ENCODE measurements at regions not wholly inside any gene's neighbourhood (a gene's known extent, or its start where the extent isn't known, plus 50 kb on each side); places are given as distances from the start of the nearest gene placed in this dataset.
A peak's percentile ranks its signal among the peaks of the same experiment; 100 is the strongest.
"Not testable (repeated sequence)": the region's sequence is repeated elsewhere in the genome, so short reads cannot be mapped to it uniquely, and the experiment has no call there.

DNA sequence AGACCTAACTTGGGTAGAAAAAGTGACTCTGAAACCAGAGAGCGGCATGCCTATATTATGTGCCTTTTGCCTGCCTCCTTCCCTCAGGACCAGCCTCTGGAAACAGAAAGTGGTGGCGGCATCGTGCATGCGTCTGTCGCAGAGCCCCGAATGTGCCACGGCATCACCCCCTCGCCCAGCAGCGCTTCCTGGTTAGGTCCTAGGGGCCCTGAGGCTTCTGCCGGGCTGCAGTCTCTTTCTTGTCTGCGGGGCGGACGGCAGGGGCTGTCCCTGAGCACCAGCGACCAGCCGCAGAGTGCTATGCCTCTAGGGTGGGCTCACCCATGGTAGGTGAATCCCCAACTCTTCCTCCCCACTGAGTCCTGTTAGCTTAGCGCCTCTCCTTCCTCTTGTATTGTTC, 68.7 kb downstream of the VSIG4 start:
- no peak for DNase-seq

DNA sequence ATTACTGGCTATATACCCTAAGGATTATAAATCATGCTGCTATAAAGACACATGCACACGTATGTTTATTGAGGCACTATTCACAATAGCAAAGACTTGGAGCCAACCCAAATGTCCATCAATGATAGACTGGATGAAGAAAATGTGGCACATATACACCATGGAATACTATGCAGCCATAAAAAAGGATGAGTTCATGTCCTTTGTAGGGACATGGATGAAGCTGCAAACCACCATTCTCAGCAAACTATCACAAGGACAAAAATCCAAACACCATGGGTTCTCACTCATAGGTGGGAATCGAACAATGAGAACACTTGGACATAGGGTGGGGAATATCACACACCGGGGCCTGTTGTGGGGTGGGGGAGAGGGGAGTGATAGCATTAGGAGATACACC, 72.7 kb downstream of the VSIG4 start:
- not testable (repeated sequence) for DNase-seq

DNA sequence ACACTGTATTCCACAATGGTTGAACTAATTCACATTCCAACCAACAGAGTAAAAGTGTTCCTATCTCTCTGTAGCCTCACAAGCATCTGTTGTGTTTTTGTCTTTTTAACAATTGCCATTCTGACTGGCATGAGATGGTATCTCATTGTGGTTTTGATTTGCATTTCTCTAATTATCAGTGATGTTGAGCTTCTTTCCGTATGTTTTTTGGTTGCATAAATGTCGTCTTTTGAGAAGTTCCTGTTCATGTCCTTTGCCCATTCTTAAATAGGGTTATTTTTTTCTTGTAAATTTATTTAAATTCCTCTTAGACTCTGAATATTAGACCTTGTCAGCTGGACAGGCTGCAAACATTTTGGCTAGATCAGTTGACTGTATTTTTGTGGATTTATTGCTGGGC, 78.2 kb downstream of the VSIG4 start:
- DNase-seq, result no peak

DNA sequence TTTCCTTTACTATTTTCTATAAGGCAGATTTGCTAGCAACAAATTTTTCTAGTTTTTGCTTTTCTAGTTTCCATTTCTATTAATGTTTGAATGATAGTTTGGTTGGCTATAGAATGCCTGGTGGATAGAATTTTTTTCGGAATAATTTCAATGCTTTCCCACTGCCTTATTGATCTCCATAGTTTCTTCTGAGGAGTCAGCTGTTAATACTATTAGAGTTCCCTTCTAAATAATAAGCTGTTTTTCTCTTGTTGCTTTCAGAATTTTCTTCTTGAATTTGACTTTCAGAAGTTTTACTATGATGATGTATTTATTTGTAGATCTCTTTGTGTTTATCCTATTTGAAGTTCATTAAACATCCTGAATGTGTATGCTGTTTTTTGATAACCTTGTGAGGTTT, 91.8 kb downstream of the VSIG4 start:
- no peak for DNase-seq

DNA sequence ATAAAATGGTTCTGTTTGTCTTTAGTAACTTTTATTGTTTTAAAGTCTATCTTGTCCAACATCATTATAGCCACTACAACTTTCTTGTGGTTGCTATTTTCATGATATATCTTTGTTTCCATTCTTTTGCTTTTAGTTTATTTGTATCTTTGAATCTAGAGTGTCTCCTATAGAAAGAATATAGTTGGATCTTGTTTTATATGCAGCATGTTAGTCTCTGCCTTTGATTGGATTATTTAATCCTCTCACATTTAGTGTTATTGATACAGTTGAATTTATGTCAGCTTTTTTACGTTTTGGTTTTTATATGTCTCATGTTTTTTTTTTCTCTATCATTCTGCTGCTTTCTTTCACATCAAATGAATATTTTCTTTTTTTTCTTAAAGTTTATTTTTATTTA, 98.1 kb downstream of the VSIG4 start:
- DNase-seq, result no peak

DNA sequence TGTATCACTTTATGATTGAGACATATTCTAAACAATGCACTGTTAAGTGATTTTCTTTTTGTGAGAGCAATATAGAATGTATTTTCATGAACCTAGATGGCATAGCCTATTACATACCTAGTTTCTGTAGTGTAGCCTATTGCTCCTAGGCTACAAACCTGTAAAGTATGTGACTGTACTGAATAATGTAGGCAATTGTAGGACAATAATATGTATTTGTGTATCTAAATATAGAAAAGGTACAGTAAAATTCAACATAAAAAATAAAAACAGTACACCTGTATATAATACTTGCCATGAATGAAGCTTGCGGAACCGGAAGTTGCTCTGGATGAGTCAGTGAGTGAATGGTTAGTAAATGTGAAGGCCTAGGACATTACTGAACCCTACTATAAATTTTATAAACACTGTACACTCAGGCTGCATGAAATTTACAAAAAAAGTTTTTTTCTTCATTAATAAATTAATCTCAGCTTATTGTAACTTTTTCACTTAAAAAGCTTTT, 106.7 kb downstream of the VSIG4 start:
- no peak for DNase-seq

DNA sequence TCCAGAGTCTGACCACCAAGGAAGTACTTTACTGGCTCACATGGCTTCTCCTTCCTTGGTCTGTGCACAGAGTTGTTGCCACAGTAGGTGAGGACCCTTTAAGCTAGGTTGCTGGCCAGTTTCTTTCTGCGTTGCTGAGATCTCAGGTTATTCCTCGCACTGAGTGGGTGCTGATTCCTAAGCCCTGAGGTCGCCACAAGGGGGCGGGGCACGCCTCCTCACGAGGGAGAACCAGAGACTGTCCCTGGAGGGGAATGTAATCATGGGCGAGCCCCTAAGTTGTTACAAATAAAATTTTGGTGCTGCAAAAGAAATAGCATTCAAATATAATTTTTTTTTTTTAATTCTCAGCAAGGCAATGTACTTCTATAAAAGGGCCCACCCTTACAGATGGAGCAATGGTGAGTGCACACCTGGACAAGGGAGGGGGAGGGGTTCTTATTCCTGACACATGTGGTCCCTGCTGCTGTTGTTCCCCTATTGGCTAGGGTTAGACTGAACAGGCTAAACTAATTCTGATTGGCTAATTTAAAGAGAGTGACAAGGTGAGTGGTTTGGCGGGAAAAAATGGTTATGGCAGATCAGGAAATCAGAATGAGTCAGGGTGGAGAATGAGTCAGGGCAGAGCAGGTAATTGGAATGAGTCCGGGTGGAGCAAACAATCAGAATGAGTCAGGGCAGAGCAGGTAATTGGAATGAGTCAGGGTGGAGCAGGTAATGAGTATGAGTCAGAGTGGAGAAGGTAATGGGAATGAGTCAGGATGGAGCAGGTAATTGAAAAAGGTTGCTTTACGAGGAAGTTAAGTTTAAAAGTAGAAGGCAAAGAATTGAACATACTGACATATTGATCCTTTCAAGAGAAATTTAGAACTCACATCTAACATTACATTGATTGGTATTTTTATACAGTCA, 107.5 kb downstream of the VSIG4 start:
- peak; percentile 81 for DNase-seq

DNA sequence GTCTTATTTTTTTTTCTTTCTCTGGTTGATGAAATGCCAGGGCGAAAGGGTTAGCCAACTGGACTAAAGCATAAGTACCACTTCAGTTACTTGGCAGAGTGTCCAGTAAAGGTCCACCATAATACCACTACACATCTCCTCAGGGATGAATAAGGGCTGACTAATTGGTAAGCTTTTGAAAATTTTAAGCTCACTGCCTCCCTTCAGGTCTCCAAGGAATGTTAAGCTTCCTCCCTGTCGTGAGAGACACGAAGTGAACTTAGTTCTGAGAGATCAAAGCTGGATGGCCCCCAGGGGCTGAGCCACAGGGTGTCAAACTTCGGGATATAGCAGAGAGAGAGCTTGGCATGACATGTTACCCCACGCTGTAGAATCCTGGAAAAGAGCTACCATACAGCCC, 111.4 kb downstream of the VSIG4 start:
- DNase-seq, result no peak

DNA sequence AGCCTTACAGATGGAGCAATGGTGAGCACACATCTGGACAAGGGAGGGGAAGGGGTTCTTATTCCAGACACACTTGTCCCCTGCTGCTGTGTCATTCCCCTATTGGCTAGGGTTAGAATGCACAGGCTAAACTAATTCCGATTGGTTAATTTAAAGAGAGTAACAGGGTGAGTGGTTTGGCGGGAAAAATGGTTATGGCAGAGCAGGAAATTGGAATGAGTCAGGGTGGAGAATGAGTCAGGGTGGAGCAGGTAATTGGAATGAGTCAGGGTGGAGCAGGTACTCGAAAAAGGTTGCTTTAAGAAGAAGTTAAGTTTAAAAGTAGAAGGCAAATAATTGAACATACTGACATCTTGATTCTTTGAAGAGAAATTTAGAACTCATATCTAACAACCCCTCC, 112.5 kb downstream of the VSIG4 start:
- DNase-seq, result peak; percentile 37

DNA sequence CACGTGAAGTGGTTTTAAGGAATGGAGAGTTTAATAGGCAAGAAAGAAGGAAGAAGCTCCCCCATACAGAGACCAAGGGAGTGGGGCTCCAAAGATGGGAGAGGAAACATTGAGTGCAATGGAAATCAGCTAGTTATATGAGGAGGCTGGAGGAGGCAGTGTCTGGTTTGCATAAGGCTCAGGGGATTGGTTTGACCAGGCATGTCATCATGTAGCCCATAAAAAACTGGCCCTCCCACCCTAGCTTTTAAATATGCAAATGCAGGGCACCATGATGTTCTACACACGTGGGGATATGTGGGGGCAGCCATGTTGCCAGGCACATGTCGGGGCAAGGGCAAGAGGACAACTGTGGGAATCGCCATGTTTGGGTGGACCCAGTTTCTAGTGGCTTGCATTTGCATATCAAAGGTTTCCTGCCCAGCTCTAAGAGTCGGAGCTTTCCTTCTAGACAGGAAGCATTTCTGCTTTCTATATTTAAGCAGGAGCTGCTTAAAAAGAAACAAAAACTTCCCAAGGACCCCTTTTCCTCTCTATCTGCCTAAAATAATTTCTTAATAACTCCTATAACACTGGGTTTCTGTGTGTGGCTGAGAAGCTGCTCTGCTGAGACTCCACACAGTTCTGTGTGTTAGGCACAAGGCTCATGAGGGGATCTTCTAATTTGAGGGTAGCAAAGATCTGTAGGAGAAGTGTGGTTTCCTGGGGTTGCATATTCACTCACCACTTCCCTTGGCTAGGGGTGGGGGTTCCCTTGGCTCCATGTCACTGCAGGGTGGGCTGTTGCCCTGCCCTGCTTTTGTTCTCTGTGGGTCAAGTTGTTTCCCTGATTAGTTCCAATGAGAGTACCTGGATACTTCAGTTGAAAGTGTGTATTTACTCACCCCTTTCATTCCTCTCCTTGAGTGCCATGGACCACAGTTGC, 113.5 kb downstream of the VSIG4 start:
- peak; percentile 62 for DNase-seq

DNA sequence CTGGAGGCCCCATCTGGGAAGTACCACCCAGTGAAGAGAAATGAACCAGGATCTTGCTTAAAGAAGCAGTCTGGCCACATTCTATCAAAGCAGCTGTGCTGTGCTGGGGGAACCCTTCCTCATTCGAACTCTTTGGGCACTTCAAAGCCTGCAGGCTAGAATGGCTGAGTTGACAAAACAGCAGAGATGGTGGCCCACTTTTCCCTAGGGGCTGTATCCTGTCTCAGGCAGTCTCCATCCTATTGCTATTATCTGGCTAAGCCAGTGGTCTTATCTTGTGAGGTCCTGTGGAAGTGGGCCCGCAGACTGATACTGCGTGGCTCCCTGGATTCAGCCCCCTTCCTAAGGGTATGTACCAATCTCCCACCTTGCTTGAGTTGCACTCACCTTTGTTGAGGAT, 114.3 kb downstream of the VSIG4 start:
- DNase-seq, result no peak

DNA sequence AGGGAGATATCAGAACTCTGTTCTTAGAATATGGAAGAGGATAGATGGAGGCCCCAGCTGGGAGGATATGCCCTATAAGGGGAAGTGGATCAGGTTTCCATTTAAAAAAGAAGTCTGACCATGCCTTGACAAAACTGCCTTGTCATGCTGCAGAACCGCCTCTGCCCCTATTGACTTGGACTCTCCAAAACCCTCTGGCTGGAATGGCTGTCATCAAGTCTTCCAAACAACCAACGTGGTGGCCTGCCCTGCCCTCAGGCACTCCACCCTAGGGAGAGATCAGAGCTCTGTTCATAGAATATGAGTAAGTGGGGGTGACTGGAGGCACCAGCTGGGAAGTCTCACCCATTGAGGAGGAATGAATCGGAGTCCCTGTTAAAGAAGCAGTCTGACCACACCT, 114.9 kb downstream of the VSIG4 start:
- no peak for DNase-seq

DNA sequence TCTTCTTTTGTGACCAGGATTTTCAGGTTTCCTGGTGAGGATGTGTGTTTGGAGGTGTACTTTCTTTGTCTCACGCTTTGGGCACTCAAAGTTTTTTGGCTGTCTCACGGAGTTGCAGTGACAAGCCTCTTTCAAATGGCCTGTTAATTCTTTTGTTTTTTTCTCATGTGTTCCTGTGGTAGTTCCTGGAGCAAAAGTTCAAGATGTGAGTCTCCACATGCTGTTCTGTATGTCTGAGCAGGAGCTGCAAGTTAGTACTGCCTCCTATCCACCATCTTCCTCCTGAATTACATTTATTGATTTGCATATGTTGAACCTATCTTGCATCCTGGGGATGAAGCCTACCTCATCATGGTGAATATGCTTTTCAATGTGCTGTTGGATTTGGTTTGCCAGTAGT, 118.5 kb downstream of the VSIG4 start:
- no peak for DNase-seq

DNA sequence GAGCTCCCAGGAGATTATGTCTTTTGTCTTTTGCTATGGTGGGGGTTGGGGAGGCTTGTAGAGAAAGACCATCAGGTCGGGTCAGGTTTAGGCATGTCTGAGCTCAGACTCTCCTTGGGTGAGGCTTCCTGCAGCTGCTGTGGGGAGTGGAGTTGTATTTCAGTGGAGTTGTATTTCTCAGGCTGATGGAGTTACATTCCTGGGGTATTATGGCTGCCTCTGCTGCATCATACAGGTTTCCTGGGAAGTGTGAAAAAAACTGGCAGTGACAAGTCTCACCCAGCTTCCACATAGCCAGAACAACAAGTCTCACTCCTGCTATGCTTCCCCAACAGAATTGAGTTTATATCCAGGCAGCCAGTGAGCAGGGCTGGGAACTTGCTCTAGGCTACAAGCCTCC, 119.3 kb downstream of the VSIG4 start:
- no peak for DNase-seq

DNA sequence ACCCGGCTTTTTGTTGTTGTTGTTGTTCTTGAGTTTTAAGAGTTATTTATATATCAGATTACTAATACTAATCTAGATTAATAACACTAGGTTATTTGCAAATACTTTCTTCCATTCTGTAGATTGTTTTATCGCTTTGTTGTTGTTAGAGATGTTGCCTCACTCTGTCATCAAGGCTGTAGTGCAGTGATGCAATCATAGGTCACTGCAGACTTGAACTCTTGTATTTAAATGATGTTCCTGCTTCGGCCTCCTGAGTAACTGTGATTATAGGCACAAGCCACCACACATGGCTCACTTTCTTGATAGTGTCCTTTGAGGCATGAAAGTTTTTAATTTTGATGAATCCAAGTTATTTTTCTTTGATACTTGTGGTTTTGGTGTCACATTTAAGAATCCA, 129.0 kb downstream of the VSIG4 start:
- no peak for DNase-seq

DNA sequence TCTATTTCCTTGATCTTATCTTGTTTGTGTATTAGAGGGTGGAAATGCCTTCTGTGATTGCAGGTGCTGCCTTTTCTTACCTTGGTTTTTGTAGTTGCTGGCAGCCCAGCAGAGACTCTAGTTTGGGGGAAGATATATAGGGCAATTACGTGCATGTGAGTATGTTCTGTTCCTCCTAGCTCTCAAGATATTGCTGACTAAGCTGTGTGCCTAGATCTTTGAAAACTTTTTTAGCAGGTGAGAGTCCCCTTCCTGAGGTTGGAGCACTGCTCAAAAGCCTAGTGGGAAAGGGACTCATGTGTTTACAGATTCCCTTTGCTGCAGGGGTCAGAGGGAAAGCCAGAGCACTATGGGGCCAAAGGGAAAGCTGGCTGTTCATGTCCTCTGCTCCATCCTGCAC, 136.1 kb downstream of the VSIG4 start:
- DNase-seq, result no peak

DNA sequence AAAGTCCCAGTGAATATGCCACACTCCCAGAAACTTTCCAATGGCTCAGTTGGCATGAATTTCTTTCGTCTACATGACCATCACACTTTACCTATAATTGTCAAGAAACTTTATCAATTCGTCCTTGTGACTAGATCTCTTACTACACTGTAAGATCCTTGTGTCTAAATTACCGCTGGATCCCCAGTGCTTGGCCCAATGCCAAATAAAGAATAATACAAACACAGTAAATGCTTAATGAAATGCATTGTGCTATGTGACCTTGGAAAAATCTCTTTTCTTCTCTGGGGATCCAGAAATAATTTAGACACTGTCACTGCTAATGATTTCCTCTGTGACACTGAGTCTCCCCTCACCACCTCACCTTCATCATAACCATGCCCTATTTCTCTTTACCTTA, 137.9 kb downstream of the VSIG4 start:
- DNase-seq, result no peak

DNA sequence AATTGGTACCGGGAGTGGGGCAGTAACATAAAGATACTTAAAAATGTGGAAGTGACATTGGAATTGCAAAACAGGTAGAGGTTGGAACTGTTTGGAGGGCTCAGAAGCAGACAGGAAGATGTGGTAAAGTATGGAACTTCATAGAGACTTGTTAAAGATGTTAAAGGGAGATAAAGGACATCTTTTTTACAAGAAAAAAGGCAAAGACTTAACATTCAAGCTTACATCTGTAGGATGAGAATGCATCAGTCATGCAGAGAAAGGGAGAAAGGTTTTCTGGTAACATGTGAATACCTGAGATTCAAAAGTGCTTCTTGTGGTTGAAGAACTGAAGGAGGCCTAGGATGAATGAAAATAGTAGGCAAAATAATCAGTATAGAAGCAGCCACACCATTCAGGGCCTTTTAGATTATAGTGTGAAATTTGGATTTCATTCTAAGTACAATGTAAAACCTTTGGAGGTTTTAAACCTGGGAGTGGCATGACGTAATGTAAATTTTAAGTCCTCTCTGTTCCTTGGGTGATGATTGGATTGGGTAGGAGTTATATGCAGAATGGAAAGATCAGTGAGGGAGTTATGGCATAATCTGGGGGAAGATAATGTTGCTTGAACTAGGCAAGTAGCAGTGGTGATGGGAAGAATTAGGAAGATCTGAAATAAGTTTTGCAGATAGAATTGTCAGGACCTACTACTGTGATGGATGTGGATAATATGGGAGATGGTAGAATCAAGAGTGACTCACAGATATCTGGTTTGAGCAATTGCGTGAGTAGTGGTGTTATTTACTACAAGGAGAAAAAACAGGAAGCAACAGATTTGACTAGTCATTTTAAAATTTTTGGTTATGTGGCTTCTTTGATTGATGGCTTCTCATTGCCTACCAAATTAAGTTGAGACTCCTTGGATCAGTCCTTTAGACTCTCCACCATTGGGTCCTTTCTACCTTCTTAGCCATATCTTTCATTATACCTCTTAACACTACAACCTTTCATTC, 138.7 kb downstream of the VSIG4 start:
- DNase-seq, result peak; percentile 24

DNA sequence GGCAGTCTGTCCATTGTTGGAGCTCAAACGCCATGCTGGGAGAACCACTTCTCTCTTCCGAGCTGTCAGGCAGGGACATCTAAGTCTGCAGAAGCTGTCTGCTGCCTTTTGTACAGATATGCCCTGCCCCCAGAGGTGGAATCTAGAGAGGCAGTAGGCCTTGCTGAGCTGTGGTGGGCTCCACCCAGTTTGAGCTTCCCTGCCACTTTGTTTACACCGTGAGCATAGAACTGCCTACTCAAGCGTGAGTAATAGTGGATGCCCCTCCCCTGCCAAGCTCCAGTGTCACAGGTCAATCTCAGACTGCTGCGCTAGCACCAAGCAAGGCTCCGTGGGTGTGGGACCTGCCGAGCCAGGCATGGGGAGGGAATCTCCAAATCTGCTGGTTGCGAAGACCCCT, 145.7 kb downstream of the VSIG4 start:
- DNase-seq, result no peak

DNA sequence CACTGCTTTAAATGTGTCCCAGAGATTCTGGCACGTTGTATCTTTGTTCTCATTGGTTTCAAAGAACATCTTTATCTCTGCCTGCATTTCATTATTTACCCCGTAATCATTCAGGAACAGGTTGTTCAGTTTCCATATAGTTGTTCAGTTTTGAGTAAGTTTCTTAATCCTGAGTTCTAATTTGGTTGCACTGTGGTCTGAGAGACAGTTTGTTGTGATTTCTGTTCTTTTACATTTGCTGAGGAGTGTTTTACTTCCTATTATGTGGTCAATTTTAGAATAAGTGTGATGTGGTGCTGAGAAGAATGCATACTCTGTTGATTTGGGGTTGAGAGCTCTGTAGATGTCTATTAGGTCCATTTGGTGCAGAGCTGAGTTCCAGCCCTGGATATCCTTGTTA, 148.1 kb downstream of the VSIG4 start:
- DNase-seq, result peak; percentile 26

DNA sequence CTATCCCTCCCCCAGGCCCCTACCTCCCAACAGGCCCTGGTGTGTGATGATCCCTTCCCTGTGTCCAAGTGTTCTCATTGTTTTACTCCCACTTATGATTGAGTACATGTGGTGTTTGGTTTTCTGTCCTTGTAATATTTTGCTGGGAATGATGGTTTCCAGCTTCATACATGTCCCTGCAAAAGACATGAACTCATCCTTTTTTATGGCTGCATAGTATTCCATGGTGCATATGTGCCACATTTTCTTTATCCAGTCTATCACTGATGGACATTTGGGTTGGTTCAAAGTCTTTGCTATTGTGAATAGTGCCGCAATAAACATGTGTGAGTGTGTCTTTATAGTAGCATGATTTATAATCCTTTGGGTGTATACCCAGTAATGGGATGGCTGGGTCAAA, 151.7 kb downstream of the VSIG4 start:
- DNase-seq, result not testable (repeated sequence)

DNA sequence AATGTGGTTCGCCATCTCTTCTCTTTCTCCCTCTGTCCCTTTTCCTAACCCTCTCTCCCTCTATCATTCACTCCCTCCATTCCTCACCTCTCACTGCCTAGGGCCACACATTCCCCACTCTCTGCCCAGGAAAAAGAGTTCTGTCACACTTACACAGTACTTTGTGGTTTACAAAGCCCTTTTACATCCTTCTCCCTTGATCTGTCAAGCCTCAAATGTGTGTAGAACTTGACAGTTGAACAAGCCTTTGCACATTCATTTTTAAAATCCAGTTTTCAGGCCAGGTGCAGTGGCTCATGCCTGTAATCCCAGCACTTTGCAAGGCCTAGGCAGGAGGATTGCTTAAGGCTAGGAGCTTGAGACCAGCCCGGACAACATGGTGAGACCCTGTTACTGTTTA, 156.3 kb downstream of the VSIG4 start:
- DNase-seq, result no peak
